Astrocyte (in vitro differentiated cells and primary cell): ENCODE measurements at regions not wholly inside any gene's neighbourhood (a gene's known extent, or its start where the extent isn't known, plus 50 kb on each side); places are given as distances from the start of the nearest gene placed in this dataset.

Experiments used
- EZH2 ChIP-seq: IDR thresholded peaks from 2 replicates; pipeline ENCODE4 v1.6.1; 2012; ENCODE audit warnings: mild to moderate bottlenecking, low read length, inconsistent platforms; ENCODE audit not compliant: insufficient read depth
- TF ChIP-seq, protein P1 (sequence below): IDR thresholded peaks from 2 replicates; pipeline ENCODE4 v1.5.1; 2011; ENCODE audit warnings: low read depth, mild to moderate bottlenecking, inconsistent platforms, low read length, moderate library complexity; ENCODE audit not compliant: insufficient read depth

DNA sequence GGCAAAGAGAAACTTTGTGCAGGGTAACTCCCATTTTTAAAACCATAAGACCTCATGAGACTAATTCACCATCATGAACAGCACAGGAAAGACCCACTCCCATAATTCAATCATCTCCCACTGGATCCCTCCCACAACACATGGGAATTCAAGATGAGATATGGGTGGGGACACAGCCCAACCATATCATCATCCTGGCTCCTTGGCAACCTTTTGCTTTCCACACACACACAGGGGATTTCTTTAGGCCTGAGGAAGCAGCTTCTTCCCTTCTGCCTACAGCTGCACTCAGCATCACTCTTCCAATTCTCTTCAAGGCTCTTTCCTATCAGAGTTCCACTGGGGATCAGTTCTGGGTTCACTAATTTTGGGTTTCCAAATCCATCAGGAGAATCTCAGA is 199.0 kb upstream of the CTBP2 start:
- TF ChIP-seq, protein P1, sequence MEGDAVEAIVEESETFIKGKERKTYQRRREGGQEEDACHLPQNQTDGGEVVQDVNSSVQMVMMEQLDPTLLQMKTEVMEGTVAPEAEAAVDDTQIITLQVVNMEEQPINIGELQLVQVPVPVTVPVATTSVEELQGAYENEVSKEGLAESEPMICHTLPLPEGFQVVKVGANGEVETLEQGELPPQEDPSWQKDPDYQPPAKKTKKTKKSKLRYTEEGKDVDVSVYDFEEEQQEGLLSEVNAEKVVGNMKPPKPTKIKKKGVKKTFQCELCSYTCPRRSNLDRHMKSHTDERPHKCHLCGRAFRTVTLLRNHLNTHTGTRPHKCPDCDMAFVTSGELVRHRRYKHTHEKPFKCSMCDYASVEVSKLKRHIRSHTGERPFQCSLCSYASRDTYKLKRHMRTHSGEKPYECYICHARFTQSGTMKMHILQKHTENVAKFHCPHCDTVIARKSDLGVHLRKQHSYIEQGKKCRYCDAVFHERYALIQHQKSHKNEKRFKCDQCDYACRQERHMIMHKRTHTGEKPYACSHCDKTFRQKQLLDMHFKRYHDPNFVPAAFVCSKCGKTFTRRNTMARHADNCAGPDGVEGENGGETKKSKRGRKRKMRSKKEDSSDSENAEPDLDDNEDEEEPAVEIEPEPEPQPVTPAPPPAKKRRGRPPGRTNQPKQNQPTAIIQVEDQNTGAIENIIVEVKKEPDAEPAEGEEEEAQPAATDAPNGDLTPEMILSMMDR: no peak
- TF ChIP-seq EZH2: no peak
